A673 (cell line): ENCODE measurements at regions not wholly inside any gene's neighbourhood (a gene's known extent, or its start where the extent isn't known, plus 50 kb on each side); places are given as distances from the start of the nearest gene placed in this dataset.

Experiments used
- BruUV-seq: library from RNA; stranded (reverse); fragments of 400-500 nt; replicated peaks from 2 replicates; lab custom pipeline; 2021; lab: Mats Ljungman, UMichigan
- CTCF ChIA-PET: fragments of 300-600 bp; sonication (Branson Sonifier 250); formaldehyde crosslinking; loops from one replicate; lab custom pipeline; 2022; ENCODE audit warnings: antibody characterized with exemption; lab: Charles Lee
- POLR2A ChIA-PET: fragments of 300-600 bp; sonication (Branson Sonifier 250); formaldehyde crosslinking; loops from one replicate; lab custom pipeline; 2022; ENCODE audit warnings: antibody characterized with exemption; ENCODE audit not compliant: low non-redundant PET; lab: Charles Lee
- DNase-seq: peaks from one replicate; pipeline ENCODE4 v3.0.0-alpha.2; 2015; ENCODE audit warnings: low spot score
- H3K27ac ChIP-seq: fragments of 200-600 bp; sonication (generic); 2 replicates; pipeline ENCODE4 v1.5.1; 2016; ENCODE audit warnings: mixed run types, low read depth, mild to moderate bottlenecking, mixed read lengths, antibody characterized with exemption, low read length; ENCODE audit not compliant: poor library complexity, severe bottlenecking
- H3K27me3 ChIP-seq: fragments of 200-600 bp; sonication (generic); replicated peaks from 2 replicates; pipeline ENCODE4 v1.6.1; 2017; ENCODE audit warnings: mixed run types, low read depth, mild to moderate bottlenecking, mixed read lengths, antibody characterized with exemption, low read length; ENCODE audit not compliant: insufficient read depth, poor library complexity
- H3K36me3 ChIP-seq: fragments of 200-600 bp; sonication (generic); 2 replicates; pipeline ENCODE4 v1.6.1; 2016; ENCODE audit warnings: mixed run types, mild to moderate bottlenecking, mixed read lengths, antibody characterized with exemption, low read length; ENCODE audit not compliant: insufficient read depth, poor library complexity, severe bottlenecking
- H3K4me1 ChIP-seq: fragments of 200-600 bp; sonication (generic); 2 replicates; pipeline ENCODE4 v1.6.1; 2017; ENCODE audit warnings: mixed run types, mild to moderate bottlenecking, mixed read lengths, antibody characterized with exemption, low read length; ENCODE audit not compliant: insufficient read depth, poor library complexity, severe bottlenecking
- H3K4me3 ChIP-seq: fragments of 200-600 bp; sonication (generic); 2 replicates; pipeline ENCODE4 v1.5.1; 2016; ENCODE audit warnings: low read depth, mixed run types, mild to moderate bottlenecking, mixed read lengths, low read length; ENCODE audit not compliant: poor library complexity, severe bottlenecking
- H3K9me3 ChIP-seq: fragments of 200-600 bp; sonication (generic); 2 replicates; pipeline ENCODE4 v1.6.1; 2016; ENCODE audit warnings: mixed run types, low read depth, mild to moderate bottlenecking, mixed read lengths, antibody characterized with exemption, low read length; ENCODE audit not compliant: poor library complexity, severe bottlenecking
- EZH2 ChIP-seq: fragments of 200-600 bp; sonication (generic); IDR thresholded peaks from 2 replicates; pipeline ENCODE4 v1.6.1; 2017; ENCODE audit warnings: borderline replicate concordance, low read depth, mild to moderate bottlenecking, mixed read lengths, antibody characterized with exemption, low read length; ENCODE audit not compliant: poor library complexity, severe bottlenecking
- intact Hi-C: fragments of 100-400 bp; cut with micrococcal nuclease; formaldehyde crosslinking; loops from one replicate; pipeline ENCODE4 v1.10.0; 2022; ENCODE audit not compliant: unreplicated experiment
- TF ChIP-seq, protein P1 (sequence below): fragments of 300-800, 200-600 bp; sonication (generic); conservative IDR thresholded peaks from 2 replicates; pipeline ENCODE4 v1.5.1; 2017; ENCODE audit warnings: low read depth, mild to moderate bottlenecking, antibody characterized with exemption, low read length, moderate library complexity, mixed read lengths

GRCh38 chr11:116258821-116259220 lies 514.0 kb downstream of the BUD13 start:
- DNase-seq: no peak
- H3K9me3 ChIP-seq: no peaks in the 10 kb centered on the region
- BruUV-seq: no TSS peak
- no peak for TF ChIP-seq EZH2
- TF ChIP-seq, protein P1, sequence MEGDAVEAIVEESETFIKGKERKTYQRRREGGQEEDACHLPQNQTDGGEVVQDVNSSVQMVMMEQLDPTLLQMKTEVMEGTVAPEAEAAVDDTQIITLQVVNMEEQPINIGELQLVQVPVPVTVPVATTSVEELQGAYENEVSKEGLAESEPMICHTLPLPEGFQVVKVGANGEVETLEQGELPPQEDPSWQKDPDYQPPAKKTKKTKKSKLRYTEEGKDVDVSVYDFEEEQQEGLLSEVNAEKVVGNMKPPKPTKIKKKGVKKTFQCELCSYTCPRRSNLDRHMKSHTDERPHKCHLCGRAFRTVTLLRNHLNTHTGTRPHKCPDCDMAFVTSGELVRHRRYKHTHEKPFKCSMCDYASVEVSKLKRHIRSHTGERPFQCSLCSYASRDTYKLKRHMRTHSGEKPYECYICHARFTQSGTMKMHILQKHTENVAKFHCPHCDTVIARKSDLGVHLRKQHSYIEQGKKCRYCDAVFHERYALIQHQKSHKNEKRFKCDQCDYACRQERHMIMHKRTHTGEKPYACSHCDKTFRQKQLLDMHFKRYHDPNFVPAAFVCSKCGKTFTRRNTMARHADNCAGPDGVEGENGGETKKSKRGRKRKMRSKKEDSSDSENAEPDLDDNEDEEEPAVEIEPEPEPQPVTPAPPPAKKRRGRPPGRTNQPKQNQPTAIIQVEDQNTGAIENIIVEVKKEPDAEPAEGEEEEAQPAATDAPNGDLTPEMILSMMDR: no peak
- intact Hi-C loops: no loop called here
- H3K27me3 ChIP-seq: peaks cover 23% of the 10 kb centered on the region
- ChIA-PET CTCF (no interaction called here), POLR2A (no interaction called here)
- no peak overlapping the region for H3K4me3 ChIP-seq
- no peaks in the 10 kb centered on the region for H3K4me1 ChIP-seq
- H3K36me3 ChIP-seq: no peaks in the 10 kb centered on the region
- no peak overlapping the region for H3K27ac ChIP-seq

GRCh38 chr11:116257883-116258282 lies 514.9 kb downstream of the BUD13 start:
- intact Hi-C loops: no loop called here
- Histone ChIP-seq H3K27me3 (peaks cover 15% of the 10 kb centered on the region), H3K27ac (no peak overlapping the region), H3K4me3 (no peak overlapping the region), H3K4me1 (no peaks in the 10 kb centered on the region), H3K9me3 (no peaks in the 10 kb centered on the region), H3K36me3 (no peaks in the 10 kb centered on the region)
- TF ChIP-seq, protein P1: no peak
- no peak for TF ChIP-seq EZH2
- CTCF ChIA-PET: no interaction called here
- POLR2A ChIA-PET: no interaction called here
- BruUV-seq: no TSS peak
- no peak for DNase-seq

DNA sequence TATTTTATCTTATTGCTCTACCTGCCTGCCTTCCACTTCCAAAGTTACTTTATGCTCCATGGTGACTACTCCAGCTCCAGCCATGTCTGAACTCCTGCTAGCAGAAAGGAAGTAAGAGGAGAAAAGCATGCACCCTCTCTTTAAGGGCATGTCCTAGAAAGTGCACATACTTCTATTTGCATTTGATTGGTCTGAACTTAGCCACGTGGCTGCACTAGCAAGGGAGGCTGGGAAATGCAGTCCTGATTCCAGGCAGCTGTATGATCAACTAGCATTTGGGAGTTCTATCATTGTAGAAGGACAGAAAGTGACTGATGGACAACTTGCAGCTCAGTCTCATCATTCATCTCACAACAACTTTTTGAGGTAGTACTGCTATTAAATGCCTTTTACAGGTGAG lies 515.7 kb downstream of the BUD13 start:
- Histone ChIP-seq H3K4me3 (no peak overlapping the region), H3K9me3 (no peaks in the 10 kb centered on the region), H3K27ac (no peak overlapping the region), H3K4me1 (no peaks in the 10 kb centered on the region), H3K27me3 (peaks cover 15% of the 10 kb centered on the region), H3K36me3 (no peaks in the 10 kb centered on the region)
- no peak for DNase-seq
- POLR2A ChIA-PET: no interaction called here
- intact Hi-C loops: no loop called here
- TF ChIP-seq, protein P1: no peak
- TF ChIP-seq EZH2: no peak
- CTCF ChIA-PET: no interaction called here
- no TSS peak for BruUV-seq
